Right hindlimb (tissue), 1 donor: ENCODE measurements at regions not wholly inside any gene's neighbourhood (a gene's known extent, or its start where the extent isn't known, plus 50 kb on each side); places are given as distances from the start of the nearest gene placed in this dataset.
"Not testable (repeated sequence)": the region's sequence is repeated elsewhere in the genome, so short reads cannot be mapped to it uniquely, and the experiment has no call there.

ENCODE experiments used
- DNase-seq: peaks from one replicate; pipeline ENCODE4 v3.0.0-alpha.2; 2018

DNA sequence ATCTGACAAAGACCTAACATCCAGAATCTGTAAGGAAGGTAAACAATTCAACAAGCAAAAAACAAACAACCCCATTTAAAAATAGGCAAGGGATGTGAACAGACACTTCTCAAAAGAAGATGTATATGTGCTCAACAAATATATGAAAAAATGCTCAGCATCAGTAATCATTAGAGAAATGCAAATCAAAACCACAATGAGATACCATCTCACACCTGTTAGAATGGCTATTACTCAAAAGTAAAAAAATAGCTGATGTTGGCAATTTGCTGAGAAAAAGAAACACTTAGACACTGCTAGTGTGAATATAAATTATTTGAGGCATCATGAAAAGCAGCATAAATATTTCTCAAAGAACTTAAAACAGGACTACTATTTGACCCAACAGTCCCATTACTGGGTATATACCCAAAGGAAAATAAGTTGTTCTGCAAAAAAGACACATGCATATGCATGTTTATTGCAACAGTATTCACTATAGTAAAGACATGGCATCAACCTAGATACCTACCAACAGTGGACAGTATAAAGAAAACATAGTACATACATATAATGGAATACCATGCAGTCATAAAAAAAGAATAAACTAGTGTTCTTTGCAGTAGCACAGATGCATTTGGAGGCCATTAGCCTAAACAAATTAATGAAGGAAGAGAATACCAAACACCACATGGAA, 980.1 kb downstream of the KCNMA1 start:
- DNase-seq = no peak

DNA sequence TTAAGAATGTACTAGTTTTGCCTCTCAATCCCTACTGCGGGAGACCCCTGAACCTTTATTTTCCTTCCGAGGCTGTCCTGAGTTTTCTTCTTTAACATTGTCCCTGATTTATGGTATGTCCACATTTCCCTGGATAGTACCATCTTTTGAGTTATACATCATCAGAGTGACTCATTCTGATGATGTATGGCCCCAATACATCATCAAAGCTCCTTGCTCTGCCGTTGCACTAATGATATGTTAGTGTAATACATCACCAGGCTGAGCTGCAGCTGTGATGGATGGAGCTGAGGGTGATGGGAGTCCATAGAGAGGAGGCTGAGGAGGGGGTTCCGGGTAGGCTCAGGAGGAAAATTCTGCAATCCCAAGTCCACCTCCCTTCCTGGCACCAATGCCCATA, 986.5 kb downstream of the KCNMA1 start:
- no peak for DNase-seq

DNA sequence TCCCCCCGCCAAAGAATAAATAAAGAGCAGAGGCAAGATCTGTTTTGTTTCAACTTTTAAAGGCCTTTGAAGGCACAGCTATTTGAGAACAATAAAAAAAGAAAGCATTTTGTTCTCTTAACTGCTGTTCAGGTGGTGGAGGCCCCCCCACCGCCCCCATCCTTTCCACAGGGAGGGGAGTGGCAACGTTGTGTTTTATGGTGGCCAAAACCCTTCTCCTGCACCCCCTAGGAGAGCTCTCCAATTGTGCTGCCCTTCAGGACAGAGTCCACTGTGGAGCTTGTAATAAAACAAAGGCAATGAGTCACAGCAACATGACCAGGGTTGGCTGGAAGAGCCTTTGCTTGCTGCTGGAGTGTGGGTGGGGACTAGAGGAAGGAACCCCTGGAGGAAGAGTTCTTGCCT, 987.9 kb downstream of the KCNMA1 start:
- peak; percentile 47 for DNase-seq

- no peak for DNase-seq
Measured at GRCh38 chr10:76649254-76649653, 988.4 kb downstream of the KCNMA1 start.

DNA sequence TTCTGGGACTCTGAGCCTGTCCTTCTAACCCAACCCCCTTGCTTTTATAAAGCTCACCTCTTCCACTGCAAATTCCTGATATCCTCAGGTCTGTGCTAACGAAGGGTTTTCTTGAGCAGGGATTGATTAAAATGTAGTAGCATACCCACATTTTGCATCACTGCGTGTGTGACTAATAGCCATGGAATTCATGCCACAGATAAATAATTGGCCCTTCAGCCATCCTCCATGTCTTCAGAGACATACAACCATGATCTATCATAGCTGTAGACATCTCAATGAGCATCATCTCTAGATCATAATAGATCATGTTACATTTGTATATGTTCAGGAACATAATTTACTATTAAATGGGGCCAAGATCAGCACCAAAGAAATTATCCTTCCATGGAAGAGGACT, 990.3 kb downstream of the KCNMA1 start:
- DNase-seq = no peak

GRCh38 chr10:76645341-76645740, 992.3 kb downstream of the KCNMA1 start:
- DNase-seq = no peak

GRCh38 chr10:76644476-76644875, 993.1 kb downstream of the KCNMA1 start:
- DNase-seq = no peak

DNA sequence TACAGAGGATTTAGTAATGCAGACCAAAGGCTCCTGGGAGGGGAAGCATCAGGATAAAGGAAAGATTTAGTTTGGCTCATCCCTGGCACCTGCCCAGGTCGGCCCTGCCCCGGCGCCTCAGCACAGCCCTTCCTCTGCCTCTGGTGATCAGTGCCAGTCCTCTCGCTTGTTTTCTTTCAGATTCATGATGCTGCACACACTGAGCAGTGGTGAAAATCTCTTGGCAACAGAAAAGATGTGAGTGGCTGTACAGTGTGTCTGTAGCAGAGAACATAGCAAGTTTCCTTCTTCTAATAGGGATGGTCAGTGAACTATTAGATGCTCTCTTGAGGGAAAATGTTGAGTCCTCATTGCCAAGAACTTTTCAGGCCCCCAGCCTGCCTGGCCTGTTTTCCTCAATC, 994.1 kb downstream of the KCNMA1 start:
- peak; percentile 54 for DNase-seq

GRCh38 chr10:76642358-76642757, 995.2 kb downstream of the KCNMA1 start:
- no peak for DNase-seq

DNA sequence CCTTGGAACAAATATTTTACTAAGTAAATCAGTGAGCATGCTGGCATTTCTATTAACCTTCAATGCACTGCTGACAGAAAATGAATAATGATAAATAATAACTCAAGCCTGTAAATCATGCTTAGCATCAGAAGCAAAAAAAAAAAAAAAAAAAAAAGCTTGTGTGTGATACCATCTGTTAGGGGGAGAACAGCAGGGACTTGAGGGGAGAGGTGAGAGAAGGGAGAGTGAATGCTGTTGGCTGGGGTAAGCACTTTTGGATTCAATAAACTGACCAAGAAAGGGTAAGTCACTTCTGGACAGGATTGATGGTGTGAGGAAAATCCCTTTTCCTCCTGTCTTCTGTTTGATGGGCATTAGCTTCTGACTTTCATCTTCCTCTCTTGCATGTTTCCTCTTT, 996.4 kb downstream of the KCNMA1 start:
- no peak for DNase-seq

GRCh38 chr10:76640806-76641205, 996.8 kb downstream of the KCNMA1 start:
- DNase-seq = no peak

DNA sequence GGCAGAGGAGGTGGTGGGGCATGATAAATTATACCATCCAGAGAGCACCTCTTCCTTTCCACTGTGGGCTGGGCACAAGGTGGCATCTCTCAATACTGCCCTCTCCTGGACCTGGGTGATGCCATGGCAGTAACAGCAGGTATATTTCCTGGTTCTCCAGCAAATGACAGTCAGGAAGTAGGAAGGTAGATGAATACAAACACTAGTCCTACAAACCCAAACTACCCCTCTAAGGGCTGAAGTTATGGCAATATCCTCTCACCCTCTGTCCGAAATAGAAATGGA, 1004.9 kb downstream of the KCNMA1 start:
- no peak for DNase-seq

DNA sequence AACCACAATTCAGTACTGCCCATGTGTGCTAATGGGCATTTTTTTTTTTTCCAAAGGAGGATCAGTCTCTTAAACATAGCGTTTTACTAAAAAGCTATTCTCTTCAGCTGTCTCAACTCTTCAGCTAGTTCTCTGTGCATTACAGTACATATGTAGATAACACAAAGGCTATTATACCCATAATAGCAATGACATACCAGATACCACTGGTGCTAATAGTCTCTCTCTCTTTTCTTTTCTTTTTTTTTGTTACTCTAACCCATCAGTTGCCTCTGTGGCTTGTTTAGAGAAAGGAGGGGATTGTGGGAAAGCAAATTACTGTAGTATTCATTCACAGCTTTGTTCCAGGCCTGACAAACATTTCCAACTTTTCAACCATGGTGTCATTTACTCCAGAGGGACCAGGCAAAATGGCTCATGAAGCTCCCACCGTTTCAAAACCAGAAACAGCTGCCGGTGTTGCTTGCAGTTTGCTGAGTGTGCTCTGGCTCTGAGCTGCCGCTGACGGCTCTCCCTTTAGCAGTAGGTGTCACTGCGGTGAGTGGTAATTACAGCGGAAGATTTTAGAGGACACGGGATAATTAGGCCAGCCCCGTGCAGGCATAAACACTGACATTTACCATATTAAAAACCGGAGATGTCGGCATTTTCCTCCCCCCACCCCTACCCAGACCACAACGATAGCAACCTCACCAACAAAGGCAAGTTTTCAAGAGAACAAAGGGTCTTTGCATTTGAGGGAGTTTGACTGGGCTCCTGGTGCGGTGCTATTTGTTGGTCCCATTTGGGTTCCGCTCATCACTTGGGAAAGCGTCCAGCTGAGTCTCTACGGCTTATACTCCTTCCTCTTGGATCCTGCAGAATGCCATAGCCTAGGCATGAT, 1005.5 kb downstream of the KCNMA1 start:
- no peak for DNase-seq

DNA sequence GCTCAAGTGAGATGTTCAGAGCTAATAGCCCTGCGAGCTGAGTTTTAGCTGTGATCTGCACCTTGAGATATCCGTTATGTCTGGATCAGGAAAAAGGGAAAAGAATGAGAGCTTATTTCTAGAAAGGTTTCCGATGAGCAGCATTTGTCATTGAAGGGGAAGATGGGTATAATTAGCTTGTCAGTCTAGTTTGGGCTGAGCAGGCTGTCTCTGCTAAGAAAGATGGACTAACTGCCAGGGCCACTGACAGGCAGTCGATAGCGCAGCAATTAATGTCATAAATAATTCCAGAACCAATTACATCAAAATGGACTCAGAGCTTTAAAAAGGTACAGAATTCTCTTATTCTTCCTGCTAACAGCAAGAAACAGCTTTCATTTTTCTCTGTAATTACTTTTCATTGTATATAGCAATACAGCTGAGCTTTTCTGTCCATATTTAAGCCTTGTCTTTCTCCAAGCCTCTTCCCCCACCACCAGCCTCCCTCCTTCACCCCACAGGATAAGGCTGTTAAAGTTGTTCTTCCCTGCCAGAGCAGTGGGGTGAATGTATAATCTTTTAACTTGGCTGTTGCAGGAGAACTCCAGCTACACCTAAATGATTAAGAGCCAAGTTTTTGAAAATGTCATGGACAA, 1006.5 kb downstream of the KCNMA1 start:
- no peak for DNase-seq

GRCh38 chr10:76628801-76629200, 1008.8 kb downstream of the KCNMA1 start:
- DNase-seq = no peak

DNA sequence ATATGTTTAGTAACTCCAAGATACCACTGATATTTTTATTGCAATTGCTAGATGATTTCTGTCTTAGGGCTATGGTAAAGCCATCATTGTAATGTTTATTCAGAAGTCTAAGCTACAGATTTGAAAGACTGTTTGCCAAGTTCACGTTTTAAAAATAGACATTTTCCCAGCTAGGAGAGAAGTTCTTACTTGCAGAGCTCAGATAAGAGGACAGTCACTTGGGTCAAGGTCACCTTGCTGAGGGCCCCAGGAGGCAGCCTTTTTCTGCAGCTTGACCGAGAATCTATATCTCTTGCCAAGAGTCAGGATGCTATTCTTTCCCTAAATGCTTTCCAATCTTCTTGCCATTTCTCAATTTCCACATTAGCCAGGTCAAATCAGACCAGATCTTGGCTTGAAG, 1011.2 kb downstream of the KCNMA1 start:
- no peak for DNase-seq

DNA sequence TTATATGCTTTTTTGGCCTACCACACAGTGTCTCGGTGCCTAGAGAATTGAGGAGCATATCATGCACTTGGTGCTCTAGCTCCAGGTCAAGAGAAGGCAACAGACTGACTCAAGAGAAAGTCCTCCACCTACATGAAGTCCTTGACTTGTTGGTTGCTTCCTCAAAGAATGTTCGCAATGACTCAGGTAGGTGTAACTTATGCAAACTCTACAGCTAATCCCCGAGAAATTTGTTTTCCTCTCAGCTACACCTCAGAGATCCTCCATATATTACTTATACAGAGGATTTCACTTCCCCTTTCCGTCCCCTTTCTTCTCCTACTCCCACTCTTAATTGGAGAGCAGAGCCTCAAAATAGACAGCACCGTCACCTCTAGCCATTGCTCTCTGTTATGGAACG, 1013.1 kb downstream of the KCNMA1 start:
- no peak for DNase-seq

GRCh38 chr10:76621886-76622620, 1015.6 kb downstream of the KCNMA1 start:
- no peak for DNase-seq

- no peak for DNase-seq
Measured at GRCh38 chr10:76618641-76619040, 1019.0 kb downstream of the KCNMA1 start.

GRCh38 chr10:76618171-76618570, 1019.4 kb downstream of the KCNMA1 start:
- no peak for DNase-seq

GRCh38 chr10:76616666-76617065, 1020.9 kb downstream of the KCNMA1 start:
- not testable (repeated sequence) for DNase-seq

- no peak for DNase-seq
Measured at GRCh38 chr10:76615049-76615448, 1022.6 kb downstream of the KCNMA1 start.
